ENCODE measurements at regions not wholly inside any gene's neighbourhood (a gene's known extent, or its start where the extent isn't known, plus 50 kb on each side); places are given as distances from the start of the nearest gene placed in this dataset.

DNA sequence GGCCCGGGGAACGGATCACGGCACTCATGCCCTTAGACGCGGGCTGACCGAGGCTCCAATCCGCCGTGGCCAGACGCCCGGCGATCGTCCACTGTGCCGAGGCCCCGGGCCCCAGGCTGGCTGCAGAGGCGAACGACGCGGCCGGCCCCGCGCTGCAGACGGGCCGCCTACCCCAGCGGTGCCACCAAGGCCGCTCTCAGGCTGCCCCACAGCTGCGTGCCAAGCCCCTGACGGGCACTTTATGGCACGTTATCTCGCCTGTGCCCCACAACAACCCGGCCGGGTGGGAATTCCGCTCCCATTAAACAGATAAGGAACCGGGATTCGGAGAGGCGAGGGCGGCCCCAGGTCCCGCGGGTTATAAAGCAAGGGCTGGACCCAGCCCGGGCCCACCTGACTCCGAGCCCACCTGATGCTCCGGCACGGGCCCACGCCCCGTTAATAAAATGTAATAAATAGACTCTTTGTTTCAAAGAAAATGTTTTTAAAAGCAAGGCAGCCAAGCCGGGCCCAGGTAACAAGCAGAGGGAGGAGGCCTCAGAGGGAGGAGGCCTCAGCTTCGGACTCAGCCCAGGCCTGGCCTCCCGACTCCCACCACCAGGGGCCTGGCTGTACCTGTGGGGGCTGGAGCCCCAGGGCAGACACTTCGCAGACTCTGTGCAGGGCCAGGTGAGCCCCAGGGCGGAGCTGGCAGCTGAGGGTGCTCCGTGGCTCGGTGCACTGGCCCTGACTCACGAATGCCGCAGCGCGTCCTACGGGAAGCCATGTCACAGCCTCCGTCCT is 79.7 kb downstream of the FOXL3 start:
- H3K4me3 Mint-ChIP-seq (ENCODE audit: low read depth, unreplicated experiment), result no peak overlapping the region
- DNase-seq, result peak; percentile 46
- intact Hi-C loops (cut with micrococcal nuclease; ENCODE audit: unreplicated experiment), result no loop called here
- H3K4me1 Mint-ChIP-seq (ENCODE audit: low read depth, unreplicated experiment), result peaks cover 13% of the 10 kb centered on the region
- TF ChIP-seq, protein P1, sequence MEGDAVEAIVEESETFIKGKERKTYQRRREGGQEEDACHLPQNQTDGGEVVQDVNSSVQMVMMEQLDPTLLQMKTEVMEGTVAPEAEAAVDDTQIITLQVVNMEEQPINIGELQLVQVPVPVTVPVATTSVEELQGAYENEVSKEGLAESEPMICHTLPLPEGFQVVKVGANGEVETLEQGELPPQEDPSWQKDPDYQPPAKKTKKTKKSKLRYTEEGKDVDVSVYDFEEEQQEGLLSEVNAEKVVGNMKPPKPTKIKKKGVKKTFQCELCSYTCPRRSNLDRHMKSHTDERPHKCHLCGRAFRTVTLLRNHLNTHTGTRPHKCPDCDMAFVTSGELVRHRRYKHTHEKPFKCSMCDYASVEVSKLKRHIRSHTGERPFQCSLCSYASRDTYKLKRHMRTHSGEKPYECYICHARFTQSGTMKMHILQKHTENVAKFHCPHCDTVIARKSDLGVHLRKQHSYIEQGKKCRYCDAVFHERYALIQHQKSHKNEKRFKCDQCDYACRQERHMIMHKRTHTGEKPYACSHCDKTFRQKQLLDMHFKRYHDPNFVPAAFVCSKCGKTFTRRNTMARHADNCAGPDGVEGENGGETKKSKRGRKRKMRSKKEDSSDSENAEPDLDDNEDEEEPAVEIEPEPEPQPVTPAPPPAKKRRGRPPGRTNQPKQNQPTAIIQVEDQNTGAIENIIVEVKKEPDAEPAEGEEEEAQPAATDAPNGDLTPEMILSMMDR (IDR thresholded peaks at IDR 0.05; ENCODE audit: unreplicated experiment), result peak; percentile 22
- no peak overlapping the region for H3K27ac Mint-ChIP-seq (ENCODE audit: unreplicated experiment)
- H3K36me3 Mint-ChIP-seq (ENCODE audit: insufficient read depth, unreplicated experiment), result peaks cover 11% of the 10 kb centered on the region
- BruUV-seq (replicated peaks), result no TSS peak
- H3K27me3 Mint-ChIP-seq (ENCODE audit: unreplicated experiment), result peaks cover 100% of the 10 kb centered on the region
- CTCF ChIA-PET, result interaction anchor here (0.7 to 1.0 kb wide), 2 partner anchors 65 to 160 kb away, joined by 3 to 5 read pairs; no protein-coding TSS in a partner anchor
- no peaks in the 10 kb centered on the region for H3K9me3 Mint-ChIP-seq (ENCODE audit: low read depth, unreplicated experiment)

DNA sequence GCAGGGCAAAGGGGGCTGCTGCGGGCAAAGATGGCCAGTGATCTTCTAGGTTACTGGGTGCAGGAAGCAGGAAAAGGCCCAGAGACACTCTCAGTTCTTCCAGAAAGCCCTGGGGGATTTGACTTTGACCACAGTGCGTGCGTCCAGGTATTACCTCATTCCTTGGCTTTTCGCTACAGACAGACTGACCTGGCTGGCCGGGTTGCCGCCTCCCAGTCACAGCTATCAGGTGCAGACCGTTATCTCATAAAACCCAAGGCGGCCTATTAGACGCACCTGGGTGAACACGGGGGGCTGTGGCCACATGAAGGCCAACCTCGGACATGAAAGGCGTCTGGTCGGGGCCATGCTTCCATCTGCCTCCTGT is 80.3 kb downstream of the FOXL3 start:
- no TSS peak for BruUV-seq (replicated peaks)
- peaks cover 11% of the 10 kb centered on the region for H3K36me3 Mint-ChIP-seq (ENCODE audit: insufficient read depth, unreplicated experiment)
- H3K4me1 Mint-ChIP-seq (ENCODE audit: low read depth, unreplicated experiment), result peaks cover 13% of the 10 kb centered on the region
- peaks cover 100% of the 10 kb centered on the region for H3K27me3 Mint-ChIP-seq (ENCODE audit: unreplicated experiment)
- CTCF ChIA-PET, result interaction anchor here (0.7 to 1.0 kb wide), 2 partner anchors 65 to 161 kb away, joined by 3 to 5 read pairs; no protein-coding TSS in a partner anchor
- no peaks in the 10 kb centered on the region for H3K9me3 Mint-ChIP-seq (ENCODE audit: low read depth, unreplicated experiment)
- H3K4me3 Mint-ChIP-seq (ENCODE audit: low read depth, unreplicated experiment), result no peak overlapping the region
- intact Hi-C loops (cut with micrococcal nuclease; ENCODE audit: unreplicated experiment), result no loop called here
- TF ChIP-seq, protein P1 (IDR thresholded peaks at IDR 0.05; ENCODE audit: unreplicated experiment), result peak; percentile 1
- no peak overlapping the region for H3K27ac Mint-ChIP-seq (ENCODE audit: unreplicated experiment)
- no peak for DNase-seq

DNA sequence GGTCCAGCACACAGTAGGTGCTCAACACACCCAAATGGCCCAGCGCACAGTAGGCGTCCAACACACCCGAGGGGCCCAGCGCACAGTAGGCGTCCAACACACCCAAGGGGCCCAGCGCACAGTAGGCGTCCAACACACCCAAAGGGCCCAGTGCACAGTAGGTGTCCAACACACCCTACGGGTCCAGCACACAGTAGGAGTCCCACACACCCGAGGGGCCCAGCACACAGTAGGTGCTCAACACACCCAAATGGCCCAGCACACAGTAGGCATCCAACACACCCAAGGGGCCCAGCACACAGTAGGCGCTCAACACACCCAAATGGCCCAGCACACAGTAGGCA is 80.8 kb downstream of the FOXL3 start:
- BruUV-seq (replicated peaks), result no TSS peak
- no peak overlapping the region for H3K4me3 Mint-ChIP-seq (ENCODE audit: low read depth, unreplicated experiment)
- TF ChIP-seq, protein P1 (IDR thresholded peaks at IDR 0.05; ENCODE audit: unreplicated experiment), result no peak
- H3K36me3 Mint-ChIP-seq (ENCODE audit: insufficient read depth, unreplicated experiment), result peaks cover 11% of the 10 kb centered on the region
- H3K4me1 Mint-ChIP-seq (ENCODE audit: low read depth, unreplicated experiment), result peaks cover 13% of the 10 kb centered on the region
- H3K27me3 Mint-ChIP-seq (ENCODE audit: unreplicated experiment), result peaks cover 100% of the 10 kb centered on the region
- H3K9me3 Mint-ChIP-seq (ENCODE audit: low read depth, unreplicated experiment), result no peaks in the 10 kb centered on the region
- H3K27ac Mint-ChIP-seq (ENCODE audit: unreplicated experiment), result no peak overlapping the region
- intact Hi-C loops (cut with micrococcal nuclease; ENCODE audit: unreplicated experiment), result no loop called here
- CTCF ChIA-PET, result interaction anchor here (1.0 kb wide), 1 partner anchor 64 kb away, joined by 3 read pairs; no protein-coding TSS in a partner anchor
- no peak for DNase-seq

DNA sequence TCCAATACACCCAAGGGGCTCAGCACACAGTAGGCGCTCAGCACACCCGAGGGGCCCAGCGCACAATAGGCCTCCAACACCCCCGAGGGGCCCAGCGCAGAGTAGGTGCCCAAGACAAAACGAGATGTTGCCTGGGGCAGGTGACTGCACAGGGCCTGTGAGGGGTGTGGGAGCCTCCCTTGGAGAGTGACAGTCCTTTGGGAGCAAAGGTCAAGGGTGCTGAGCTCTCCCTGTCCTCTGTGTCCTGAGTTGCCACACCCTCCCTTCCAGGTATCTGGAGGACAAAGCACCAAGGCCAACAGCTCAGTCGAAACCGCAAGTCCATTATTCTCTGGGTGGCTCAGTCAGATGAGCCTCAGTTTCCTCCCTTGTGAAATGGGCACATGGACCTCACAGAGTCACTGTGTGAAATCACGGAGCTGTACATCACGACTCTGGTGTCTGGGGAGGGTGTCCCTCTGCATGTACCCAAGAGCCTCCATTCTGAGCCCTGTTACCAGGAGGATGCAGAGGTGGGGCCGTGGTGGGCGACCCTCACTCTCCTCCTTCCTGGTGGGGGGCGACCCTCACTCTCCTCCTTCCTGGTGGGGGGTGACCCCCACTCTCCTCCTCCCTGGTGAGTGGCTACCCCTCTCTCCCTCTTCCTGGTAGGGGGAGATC is 81.3 kb downstream of the FOXL3 start:
- Mint-ChIP-seq H3K4me3 (ENCODE audit: low read depth, unreplicated experiment) (no peak overlapping the region), H3K4me1 (ENCODE audit: low read depth, unreplicated experiment) (peaks cover 13% of the 10 kb centered on the region), H3K27me3 (ENCODE audit: unreplicated experiment) (peaks cover 100% of the 10 kb centered on the region), H3K36me3 (ENCODE audit: insufficient read depth, unreplicated experiment) (peaks cover 11% of the 10 kb centered on the region), H3K27ac (ENCODE audit: unreplicated experiment) (no peak overlapping the region), H3K9me3 (ENCODE audit: low read depth, unreplicated experiment) (no peaks in the 10 kb centered on the region)
- CTCF ChIA-PET, result no interaction called here
- intact Hi-C loops (cut with micrococcal nuclease; ENCODE audit: unreplicated experiment), result no loop called here
- no TSS peak for BruUV-seq (replicated peaks)
- no peak for DNase-seq
- TF ChIP-seq, protein P1 (IDR thresholded peaks at IDR 0.05; ENCODE audit: unreplicated experiment), result no peak
